NCI-H510A (cell line): ENCODE measurements at regions not wholly inside any gene's neighbourhood (a gene's known extent, or its start where the extent isn't known, plus 50 kb on each side); places are given as distances from the start of the nearest gene placed in this dataset.

Experiments
- DNase-seq: peaks from one replicate; lab custom pipeline; 2025; lab: John Stamatoyannopoulos, UW

GRCh38 chr9:126154182-126154827 lies 172.3 kb upstream of the MVB12B start:
- DNase-seq: no peak

- no peak for DNase-seq
Measured at GRCh38 chr9:126154869-126155268, 171.8 kb upstream of the MVB12B start.

GRCh38 chr9:126155756-126156664 lies 170.6 kb upstream of the MVB12B start:
- no peak for DNase-seq

GRCh38 chr9:126156898-126157297 lies 169.7 kb upstream of the MVB12B start:
- DNase-seq: no peak

- no peak for DNase-seq
Measured at GRCh38 chr9:126157423-126157822, 169.2 kb upstream of the MVB12B start.

GRCh38 chr9:126157826-126158587 lies 168.6 kb upstream of the MVB12B start:
- no peak for DNase-seq

- no peak for DNase-seq
Measured at GRCh38 chr9:126158588-126159429, 167.8 kb upstream of the MVB12B start.

GRCh38 chr9:126159430-126160060 lies 167.1 kb upstream of the MVB12B start:
- DNase-seq: no peak

GRCh38 chr9:126160067-126160853 lies 166.4 kb upstream of the MVB12B start:
- no peak for DNase-seq

- DNase-seq: no peak
Measured at GRCh38 chr9:126160854-126161329, 165.7 kb upstream of the MVB12B start.

GRCh38 chr9:126162611-126163381 lies 163.8 kb upstream of the MVB12B start:
- no peak for DNase-seq

GRCh38 chr9:126164796-126165525 lies 161.7 kb upstream of the MVB12B start:
- no peak for DNase-seq

- DNase-seq: no peak
Measured at GRCh38 chr9:126165755-126166154, 160.9 kb upstream of the MVB12B start.

- DNase-seq: no peak
Measured at GRCh38 chr9:126166291-126166690, 160.3 kb upstream of the MVB12B start.

- DNase-seq: no peak
Measured at GRCh38 chr9:126166866-126167265, 159.8 kb upstream of the MVB12B start.

GRCh38 chr9:126169736-126170135 lies 156.9 kb upstream of the MVB12B start:
- DNase-seq: no peak

- DNase-seq: no peak
Measured at GRCh38 chr9:126170286-126170823, 156.3 kb upstream of the MVB12B start.

- DNase-seq: no peak
Measured at GRCh38 chr9:126171641-126172040, 155.0 kb upstream of the MVB12B start.
